ENCODE measurements at regions not wholly inside any gene's neighbourhood (a gene's known extent, or its start where the extent isn't known, plus 50 kb on each side); places are given as distances from the start of the nearest gene placed in this dataset.

- TF ChIP-seq RAD21 (IDR thresholded peaks at IDR 0.05; ENCODE audit: low read length) (no peak), CTCF (conservative IDR thresholded peaks at IDR 0.05; ENCODE audit: low read depth, low read length) (no peak), RCOR1 (IDR thresholded peaks at IDR 0.05; ENCODE audit: insufficient replicate concordance, low read length) (no peak), POLR2A (IDR thresholded peaks at IDR 0.05; ENCODE audit: low read depth, low read length) (no peak), CHD1 (IDR thresholded peaks at IDR 0.05; ENCODE audit: low read depth, low read length) (no peak), ELK1 (IDR thresholded peaks at IDR 0.05; ENCODE audit: borderline replicate concordance, low read depth, low read length) (no peak), FOS (IDR thresholded peaks at IDR 0.05; ENCODE audit: low read depth, low read length) (no peak), MAFK (IDR thresholded peaks at IDR 0.05; ENCODE audit: low read depth, low read length) (no peak), CEBPB (IDR thresholded peaks at IDR 0.05; ENCODE audit: low read depth, low read length) (no peak), BHLHE40 (IDR thresholded peaks at IDR 0.05; ENCODE audit: low read depth, low read length) (no peak), SMC3 (IDR thresholded peaks at IDR 0.05; ENCODE audit: low read depth, low read length) (no peak), MXI1 (IDR thresholded peaks at IDR 0.05; ENCODE audit: borderline replicate concordance, low read depth, low read length) (no peak), RFX5 (IDR thresholded peaks at IDR 0.05; ENCODE audit: low read depth, low read length) (no peak)
- TF ChIP-seq, protein P1, sequence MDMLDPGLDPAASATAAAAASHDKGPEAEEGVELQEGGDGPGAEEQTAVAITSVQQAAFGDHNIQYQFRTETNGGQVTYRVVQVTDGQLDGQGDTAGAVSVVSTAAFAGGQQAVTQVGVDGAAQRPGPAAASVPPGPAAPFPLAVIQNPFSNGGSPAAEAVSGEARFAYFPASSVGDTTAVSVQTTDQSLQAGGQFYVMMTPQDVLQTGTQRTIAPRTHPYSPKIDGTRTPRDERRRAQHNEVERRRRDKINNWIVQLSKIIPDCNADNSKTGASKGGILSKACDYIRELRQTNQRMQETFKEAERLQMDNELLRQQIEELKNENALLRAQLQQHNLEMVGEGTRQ (IDR thresholded peaks at IDR 0.05; ENCODE audit: low read depth, low read length), result no peak
Observed at GRCh38 chr13:89518289-89519077, 1829.0 kb upstream of the MIR17HG start.

Data from IMR-90 (cell line).